Endothelial cell of umbilical vein (primary cell): ENCODE measurements at regions not wholly inside any gene's neighbourhood (a gene's known extent, or its start where the extent isn't known, plus 50 kb on each side); places are given as distances from the start of the nearest gene placed in this dataset.

Source experiments
- EZH2 ChIP-seq: IDR thresholded peaks from 2 replicates; pipeline ENCODE4 v1.6.1; 2012; ENCODE audit warnings: borderline replicate concordance, low read depth, mild to moderate bottlenecking, moderate library complexity, low read length, inconsistent platforms; ENCODE audit not compliant: severe bottlenecking
- FOS ChIP-seq: IDR thresholded peaks from 2 replicates; pipeline ENCODE4 v1.6.1; 2011; ENCODE audit warnings: mild to moderate bottlenecking, low read length, moderate library complexity, borderline replicate concordance; ENCODE audit not compliant: insufficient read depth
- GATA2 ChIP-seq: IDR thresholded peaks from 2 replicates; pipeline ENCODE4 v1.7.0; 2011; ENCODE audit warnings: low read depth, mild to moderate bottlenecking, moderate library complexity, mixed read lengths, low read length; ENCODE audit not compliant: insufficient read length, insufficient read depth
- JUN ChIP-seq: IDR thresholded peaks from 2 replicates; pipeline ENCODE4 v1.6.1; 2011; ENCODE audit warnings: borderline replicate concordance, low read depth; ENCODE audit not compliant: insufficient read length, insufficient read depth
- MAX ChIP-seq: IDR thresholded peaks from 2 replicates; pipeline ENCODE4 v1.6.1; 2011; ENCODE audit not compliant: insufficient read depth, insufficient read length
- MYC ChIP-seq: IDR thresholded peaks from one replicate; pipeline ENCODE4 v1.6.1; 2011; ENCODE audit warnings: mild to moderate bottlenecking, low read depth, low read length
- POLR2A ChIP-seq: IDR thresholded peaks from 2 replicates; pipeline ENCODE4 v1.6.1; 2012; ENCODE audit warnings: low read depth, mild to moderate bottlenecking, control low read depth, low read length
- POLR2AphosphoS5 ChIP-seq: IDR thresholded peaks from 2 replicates; pipeline ENCODE4 v1.6.1; 2012; ENCODE audit warnings: low read depth, mild to moderate bottlenecking, control low read depth, low read length, moderate library complexity; ENCODE audit not compliant: insufficient read depth
- TF ChIP-seq, protein P1 (sequence below), 2 donors: IDR thresholded peaks; 1 replicate in 1 of 2; 2 replicates in 1 of 2; pipeline ENCODE4 v1.5.1; 2011; ENCODE audit warnings: low read length in 2 of 2, mild to moderate bottlenecking in 2 of 2, moderate library complexity in 2 of 2, control low read depth in 1 of 2, inconsistent platforms in 1 of 2, low read depth in 1 of 2; ENCODE audit not compliant: insufficient read depth in 1 of 2; ENCODE audit errors: extremely low read depth in 1 of 2

DNA sequence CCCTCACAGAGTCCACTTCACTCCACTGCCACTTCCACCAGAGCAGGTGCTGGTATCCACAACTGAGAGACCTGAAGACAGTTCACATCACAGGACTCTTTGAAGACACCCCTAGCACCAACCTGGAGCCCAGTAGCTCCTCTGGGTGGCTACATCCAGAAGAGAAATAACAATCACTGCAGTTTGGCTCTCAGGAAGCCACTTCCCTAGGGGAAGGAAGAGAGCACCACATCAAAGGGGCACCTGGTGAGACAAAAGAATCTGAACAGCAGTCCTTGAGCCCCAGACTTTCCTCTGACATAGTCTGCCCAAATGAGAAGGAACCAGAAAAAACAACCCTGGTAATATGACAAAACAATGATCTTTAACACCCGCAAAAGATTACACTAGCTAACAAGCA is 113.2 kb downstream of the TENT5C start:
- TF ChIP-seq, protein P1, sequence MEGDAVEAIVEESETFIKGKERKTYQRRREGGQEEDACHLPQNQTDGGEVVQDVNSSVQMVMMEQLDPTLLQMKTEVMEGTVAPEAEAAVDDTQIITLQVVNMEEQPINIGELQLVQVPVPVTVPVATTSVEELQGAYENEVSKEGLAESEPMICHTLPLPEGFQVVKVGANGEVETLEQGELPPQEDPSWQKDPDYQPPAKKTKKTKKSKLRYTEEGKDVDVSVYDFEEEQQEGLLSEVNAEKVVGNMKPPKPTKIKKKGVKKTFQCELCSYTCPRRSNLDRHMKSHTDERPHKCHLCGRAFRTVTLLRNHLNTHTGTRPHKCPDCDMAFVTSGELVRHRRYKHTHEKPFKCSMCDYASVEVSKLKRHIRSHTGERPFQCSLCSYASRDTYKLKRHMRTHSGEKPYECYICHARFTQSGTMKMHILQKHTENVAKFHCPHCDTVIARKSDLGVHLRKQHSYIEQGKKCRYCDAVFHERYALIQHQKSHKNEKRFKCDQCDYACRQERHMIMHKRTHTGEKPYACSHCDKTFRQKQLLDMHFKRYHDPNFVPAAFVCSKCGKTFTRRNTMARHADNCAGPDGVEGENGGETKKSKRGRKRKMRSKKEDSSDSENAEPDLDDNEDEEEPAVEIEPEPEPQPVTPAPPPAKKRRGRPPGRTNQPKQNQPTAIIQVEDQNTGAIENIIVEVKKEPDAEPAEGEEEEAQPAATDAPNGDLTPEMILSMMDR (IDR thresholded peaks at IDR 0.05; ENCODE audit: extremely low read depth in 1 of 2, insufficient read depth in 1 of 2, low read depth in 1 of 2, low read length in 2 of 2): no peak
- TF ChIP-seq POLR2AphosphoS5 (no peak), POLR2A (no peak), EZH2 (no peak), MYC (no peak), MAX (no peak), FOS (no peak), JUN (no peak), GATA2 (no peak)
